Mesendoderm (in vitro differentiated cells): ENCODE measurements at regions not wholly inside any gene's neighbourhood (a gene's known extent, or its start where the extent isn't known, plus 50 kb on each side); places are given as distances from the start of the nearest gene placed in this dataset.

Experiments
- DNase-seq: peaks from one replicate; pipeline ENCODE4 v3.0.0; 2013
- H2AK5ac ChIP-seq: 2 replicates; pipeline ENCODE4 v1.6.1; 2013; ENCODE audit warnings: low read length, inconsistent platforms
- H2BK120ac ChIP-seq: 2 replicates; pipeline ENCODE4 v1.6.1; 2013; ENCODE audit warnings: low read depth, mild to moderate bottlenecking, low read length, moderate library complexity, mixed read lengths
- H2BK15ac ChIP-seq: replicated peaks from 2 replicates; pipeline ENCODE4 v1.6.1; 2013; ENCODE audit warnings: low read depth, mild to moderate bottlenecking, moderate library complexity
- H2BK5ac ChIP-seq: 2 replicates; pipeline ENCODE4 v1.6.1; 2013; ENCODE audit warnings: low read length, inconsistent platforms
- H3K18ac ChIP-seq: 2 replicates; pipeline ENCODE4 v1.6.1; 2013; ENCODE audit warnings: mild to moderate bottlenecking, low read length, mixed read lengths
- H3K23ac ChIP-seq: one replicate; pipeline ENCODE4 v1.6.1; 2013; ENCODE audit warnings: low read length
- H3K27ac ChIP-seq: 2 replicates; pipeline ENCODE4 v1.5.1; 2013; ENCODE audit warnings: low read depth, mild to moderate bottlenecking, inconsistent platforms, low read length, moderate library complexity
- H3K27me3 ChIP-seq: 2 replicates; pipeline ENCODE4 v1.6.1; 2013; ENCODE audit warnings: low read length, control low read depth, mild to moderate bottlenecking, inconsistent platforms; ENCODE audit not compliant: insufficient read depth, poor library complexity
- H3K36me3 ChIP-seq: 2 replicates; pipeline ENCODE4 v1.6.1; 2013; ENCODE audit warnings: low read length, inconsistent platforms; ENCODE audit not compliant: control insufficient read depth, insufficient read depth
- H3K4ac ChIP-seq: one replicate; pipeline ENCODE4 v1.6.1; 2013; ENCODE audit warnings: low read depth, mild to moderate bottlenecking, low read length, moderate library complexity
- H3K4me1 ChIP-seq: 2 replicates; pipeline ENCODE4 v1.6.1; 2013; ENCODE audit warnings: low read depth, low read length, inconsistent platforms; ENCODE audit not compliant: control insufficient read depth
- H3K4me2 ChIP-seq: 2 replicates; pipeline ENCODE4 v1.6.1; 2013; ENCODE audit warnings: low read length
- H3K4me3 ChIP-seq: 2 replicates; pipeline ENCODE4 v1.5.1; 2013; ENCODE audit warnings: mild to moderate bottlenecking, low read length
- H3K56ac ChIP-seq: one replicate; pipeline ENCODE4 v1.6.1; 2013; ENCODE audit warnings: low read length
- H3K79me1 ChIP-seq: 2 replicates; pipeline ENCODE4 v1.6.1; 2013; ENCODE audit warnings: low read length, inconsistent platforms
- H3K79me2 ChIP-seq: 2 replicates; pipeline ENCODE4 v1.6.1; 2013; ENCODE audit warnings: mild to moderate bottlenecking, low read length; ENCODE audit not compliant: control insufficient read depth, insufficient read depth
- H3K9ac ChIP-seq: 2 replicates; pipeline ENCODE4 v1.6.1; 2013; ENCODE audit warnings: low read length, inconsistent platforms
- H4K5ac ChIP-seq: one replicate; pipeline ENCODE4 v1.6.1; 2013; ENCODE audit warnings: low read length
- H4K8ac ChIP-seq: one replicate; pipeline ENCODE4 v1.6.1; 2013; ENCODE audit warnings: low read depth, mild to moderate bottlenecking, control low read depth, low read length, moderate library complexity
- WGBS: extraction: QIAGEN DNeasy Blood & Tissue Kit; methylation state at CpG from one replicate; pipeline ENCODE4 v1.1.7; 2013; ENCODE audit warnings: low lambda C conversion rate, missing lambda C conversion rate; ENCODE audit not compliant: insufficient coverage; ENCODE audit errors: extremely low coverage; 5-methylcytosine and 5-hydroxymethylcytosine counted together

- Histone ChIP-seq H3K27me3 (no peaks in the 10 kb centered on the region), H3K9ac (no peak overlapping the region), H4K8ac (no peak overlapping the region), H2AK5ac (no peak overlapping the region), H4K5ac (no peak overlapping the region), H3K79me1 (no peaks in the 10 kb centered on the region), H3K27ac (no peak overlapping the region), H3K79me2 (no peaks in the 10 kb centered on the region), H3K56ac (peak overlapping the region; percentile 42), H3K18ac (no peak overlapping the region), H2BK15ac (no peak overlapping the region), H3K23ac (no peak overlapping the region), H3K4ac (no peak overlapping the region), H2BK5ac (no peak overlapping the region), H3K4me3 (no peak overlapping the region), H3K36me3 (no peaks in the 10 kb centered on the region), H3K4me2 (no peak overlapping the region), H3K4me1 (no peaks in the 10 kb centered on the region), H2BK120ac (no peak overlapping the region)
- no CpG with 5 or more reads among the region's 12 CpGs for WGBS
- DNase-seq: no peak
Measured at GRCh38 chr2:236402033-236402790, 138.0 kb upstream of the ASB18 start.

DNA sequence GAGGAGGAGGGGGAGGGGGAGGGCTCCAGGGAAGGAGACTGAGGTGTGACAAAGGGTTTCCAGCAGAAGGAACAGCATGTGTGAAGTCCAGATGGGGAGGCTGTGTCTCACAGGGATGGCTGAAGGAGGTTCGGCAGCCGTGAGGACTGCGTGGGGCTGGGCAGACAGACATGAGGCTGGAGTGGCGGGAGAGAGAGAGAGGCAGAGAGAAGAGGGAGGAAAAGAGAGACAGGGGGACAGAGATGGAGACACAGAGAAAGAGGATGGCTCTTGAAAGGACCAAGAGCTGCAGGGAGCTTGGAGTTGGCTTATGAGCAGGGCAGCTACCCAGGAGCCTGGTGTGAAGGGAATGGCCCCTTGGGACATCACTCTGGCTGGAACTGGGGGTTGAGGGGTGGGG, 138.9 kb upstream of the ASB18 start:
- H2BK15ac ChIP-seq: no peak overlapping the region
- H3K9ac ChIP-seq: no peak overlapping the region
- no CpG with 5 or more reads among the region's 4 CpGs for WGBS
- H2BK120ac ChIP-seq: no peak overlapping the region
- no peak overlapping the region for H3K56ac ChIP-seq
- DNase-seq: no peak
- no peak overlapping the region for H2BK5ac ChIP-seq
- no peak overlapping the region for H3K4me3 ChIP-seq
- H3K4me1 ChIP-seq: no peaks in the 10 kb centered on the region
- H4K5ac ChIP-seq: no peak overlapping the region
- no peak overlapping the region for H3K23ac ChIP-seq
- H4K8ac ChIP-seq: no peak overlapping the region
- no peaks in the 10 kb centered on the region for H3K79me1 ChIP-seq
- no peak overlapping the region for H3K27ac ChIP-seq
- H3K36me3 ChIP-seq: no peaks in the 10 kb centered on the region
- H3K79me2 ChIP-seq: no peaks in the 10 kb centered on the region
- no peak overlapping the region for H3K18ac ChIP-seq
- no peak overlapping the region for H3K4me2 ChIP-seq
- no peaks in the 10 kb centered on the region for H3K27me3 ChIP-seq
- no peak overlapping the region for H2AK5ac ChIP-seq
- no peak overlapping the region for H3K4ac ChIP-seq

DNA sequence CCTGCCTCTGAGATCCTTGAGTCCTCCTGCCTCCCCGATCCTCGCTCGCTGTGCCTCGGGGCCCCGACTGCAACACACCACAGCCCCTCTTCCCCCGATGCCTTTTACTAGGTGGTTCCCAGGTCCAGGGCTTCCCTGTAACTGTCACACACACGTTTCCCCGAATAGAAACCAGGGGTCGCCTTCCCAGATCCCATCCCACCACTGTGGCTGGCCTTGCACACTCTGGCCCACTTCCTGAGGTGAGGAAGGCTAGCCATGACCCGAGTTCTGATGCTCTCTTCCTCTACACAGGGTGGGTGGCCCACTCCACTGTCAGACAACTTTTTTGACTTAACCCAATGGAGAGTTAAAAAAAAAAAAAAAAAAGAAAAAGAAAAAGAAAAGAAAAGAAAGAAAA, 139.6 kb upstream of the ASB18 start:
- H3K79me1 ChIP-seq: no peaks in the 10 kb centered on the region
- H3K79me2 ChIP-seq: no peaks in the 10 kb centered on the region
- H4K5ac ChIP-seq: no peak overlapping the region
- H2BK120ac ChIP-seq: no peak overlapping the region
- no peak overlapping the region for H2BK5ac ChIP-seq
- no peak overlapping the region for H3K9ac ChIP-seq
- H3K4me3 ChIP-seq: no peak overlapping the region
- no peaks in the 10 kb centered on the region for H3K4me1 ChIP-seq
- no peak overlapping the region for H3K23ac ChIP-seq
- H3K56ac ChIP-seq: no peak overlapping the region
- no peak overlapping the region for H3K4me2 ChIP-seq
- no peaks in the 10 kb centered on the region for H3K27me3 ChIP-seq
- no peak overlapping the region for H2BK15ac ChIP-seq
- no peak overlapping the region for H4K8ac ChIP-seq
- no peak overlapping the region for H2AK5ac ChIP-seq
- WGBS: no CpG with 5 or more reads among the region's 10 CpGs
- no peak overlapping the region for H3K4ac ChIP-seq
- no peak for DNase-seq
- H3K18ac ChIP-seq: no peak overlapping the region
- no peaks in the 10 kb centered on the region for H3K36me3 ChIP-seq
- no peak overlapping the region for H3K27ac ChIP-seq

GRCh38 chr2:236404346-236404745, 140.1 kb upstream of the ASB18 start:
- Histone ChIP-seq H3K56ac (no peak overlapping the region), H3K9ac (no peak overlapping the region), H3K27me3 (no peaks in the 10 kb centered on the region), H3K18ac (no peak overlapping the region), H2BK5ac (no peak overlapping the region), H3K36me3 (no peaks in the 10 kb centered on the region), H4K8ac (no peak overlapping the region), H3K4me1 (no peaks in the 10 kb centered on the region), H4K5ac (no peak overlapping the region), H3K27ac (no peak overlapping the region), H3K23ac (no peak overlapping the region), H3K4me2 (no peak overlapping the region), H3K79me1 (no peaks in the 10 kb centered on the region), H3K79me2 (no peaks in the 10 kb centered on the region), H2AK5ac (no peak overlapping the region), H3K4me3 (no peak overlapping the region), H2BK15ac (no peak overlapping the region), H2BK120ac (no peak overlapping the region), H3K4ac (no peak overlapping the region)
- DNase-seq: no peak
- WGBS: no CpG with 5 or more reads among the region's 6 CpGs

GRCh38 chr2:236405357-236405756, 141.2 kb upstream of the ASB18 start:
- no peaks in the 10 kb centered on the region for H3K27me3 ChIP-seq
- no peak overlapping the region for H3K4ac ChIP-seq
- H4K8ac ChIP-seq: no peak overlapping the region
- no peak overlapping the region for H2BK120ac ChIP-seq
- no peak overlapping the region for H2AK5ac ChIP-seq
- WGBS: no CpG with 5 or more reads among the region's 8 CpGs
- no peak overlapping the region for H3K56ac ChIP-seq
- no peak for DNase-seq
- no peaks in the 10 kb centered on the region for H3K36me3 ChIP-seq
- H3K4me1 ChIP-seq: no peaks in the 10 kb centered on the region
- H3K79me2 ChIP-seq: no peaks in the 10 kb centered on the region
- no peak overlapping the region for H3K4me2 ChIP-seq
- no peak overlapping the region for H2BK15ac ChIP-seq
- H3K4me3 ChIP-seq: no peak overlapping the region
- H3K18ac ChIP-seq: no peak overlapping the region
- no peak overlapping the region for H2BK5ac ChIP-seq
- no peak overlapping the region for H3K9ac ChIP-seq
- no peak overlapping the region for H3K27ac ChIP-seq
- no peak overlapping the region for H4K5ac ChIP-seq
- H3K79me1 ChIP-seq: no peaks in the 10 kb centered on the region
- no peak overlapping the region for H3K23ac ChIP-seq

- Histone ChIP-seq H3K23ac (no peak overlapping the region), H3K18ac (no peak overlapping the region), H2BK120ac (no peak overlapping the region), H3K36me3 (no peaks in the 10 kb centered on the region), H3K56ac (no peak overlapping the region), H3K79me2 (no peaks in the 10 kb centered on the region), H3K4me1 (no peaks in the 10 kb centered on the region), H3K79me1 (no peaks in the 10 kb centered on the region), H2AK5ac (no peak overlapping the region), H2BK5ac (no peak overlapping the region), H3K27ac (no peak overlapping the region), H2BK15ac (no peak overlapping the region), H4K8ac (no peak overlapping the region), H3K4me3 (no peak overlapping the region), H3K27me3 (no peaks in the 10 kb centered on the region), H3K4me2 (no peak overlapping the region), H3K4ac (no peak overlapping the region), H3K9ac (no peak overlapping the region), H4K5ac (no peak overlapping the region)
- no CpG with 5 or more reads among the region's 7 CpGs for WGBS
- DNase-seq: no peak
Measured at GRCh38 chr2:236408090-236408489, 143.9 kb upstream of the ASB18 start.
